Kidney glomerular epithelial cell (primary cell): ENCODE measurements at regions not wholly inside any gene's neighbourhood (a gene's known extent, or its start where the extent isn't known, plus 50 kb on each side); places are given as distances from the start of the nearest gene placed in this dataset.
"Not testable (repeated sequence)": the region's sequence is repeated elsewhere in the genome, so short reads cannot be mapped to it uniquely, and the experiment has no call there.

Source experiments
- DNase-seq: peaks from one replicate; lab custom pipeline; 2025; lab: John Stamatoyannopoulos, UW

DNA sequence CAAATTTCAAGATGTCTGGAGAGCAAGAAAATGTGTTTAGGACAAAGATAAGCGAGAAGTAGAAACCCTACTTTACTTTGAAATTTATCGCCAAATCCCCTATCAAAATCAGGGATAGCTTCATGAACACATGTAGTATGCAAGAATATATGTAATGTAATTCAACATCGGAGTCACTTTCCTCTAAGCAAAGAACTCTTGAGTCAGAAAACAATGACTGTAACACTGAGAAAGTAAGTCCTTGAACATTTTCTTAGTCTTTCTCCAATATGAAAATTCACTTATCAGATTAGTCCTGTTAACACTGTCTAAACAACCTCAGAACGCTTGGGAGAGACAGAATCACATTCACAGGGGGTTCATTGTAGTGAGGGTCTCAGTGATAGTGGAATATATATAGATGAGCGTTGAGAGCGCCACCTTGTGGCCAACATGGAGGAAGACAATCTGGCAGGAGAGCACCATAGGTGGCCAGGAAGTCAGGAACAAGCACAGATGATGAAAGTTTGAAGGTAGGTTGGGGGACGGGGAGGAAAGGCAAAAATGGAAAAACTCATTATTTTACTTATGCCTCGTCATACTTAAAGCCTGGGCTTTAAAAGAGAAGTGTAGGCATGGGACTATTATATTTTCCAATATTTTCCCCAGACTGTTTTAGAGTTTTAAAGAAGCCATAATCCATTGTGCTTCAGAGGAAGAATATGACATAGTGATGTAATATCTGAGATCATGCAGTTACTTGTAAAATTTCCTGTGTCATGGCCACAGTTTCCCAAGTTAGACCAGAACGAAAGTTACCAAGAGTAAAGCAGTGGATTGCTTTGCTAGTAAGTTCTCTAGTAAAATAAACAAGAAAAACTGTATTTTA lies 115.5 kb upstream of the GNAI1 start:
- peak; percentile 35 for DNase-seq

DNA sequence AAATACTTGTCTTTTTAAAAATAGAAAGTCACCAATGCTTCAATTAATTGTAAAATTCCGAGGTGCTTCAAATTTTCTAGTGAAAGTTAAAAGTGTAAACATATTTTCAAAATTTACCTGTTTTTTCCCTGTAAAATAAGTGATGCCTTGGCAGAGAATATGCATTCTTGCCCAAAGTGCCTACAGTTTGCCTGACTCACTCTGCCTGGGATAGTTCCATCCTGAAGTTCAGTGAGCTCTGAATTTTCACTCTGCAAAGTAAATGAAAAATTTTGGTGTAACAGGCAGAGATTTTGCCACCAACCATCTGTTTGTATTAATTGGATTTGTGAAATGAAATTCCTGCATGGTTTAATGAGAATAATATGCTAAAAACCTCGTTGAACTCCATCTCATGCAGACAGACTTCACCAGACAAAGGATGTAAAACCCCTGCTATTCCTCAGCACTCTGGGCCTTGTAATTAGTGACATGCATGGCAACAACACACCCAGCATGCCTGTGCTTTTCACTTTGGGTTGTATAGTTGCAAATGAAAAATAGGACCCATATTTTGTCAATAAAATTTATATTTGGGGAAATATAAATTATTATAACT lies 117.4 kb upstream of the GNAI1 start:
- DNase-seq = no peak

DNA sequence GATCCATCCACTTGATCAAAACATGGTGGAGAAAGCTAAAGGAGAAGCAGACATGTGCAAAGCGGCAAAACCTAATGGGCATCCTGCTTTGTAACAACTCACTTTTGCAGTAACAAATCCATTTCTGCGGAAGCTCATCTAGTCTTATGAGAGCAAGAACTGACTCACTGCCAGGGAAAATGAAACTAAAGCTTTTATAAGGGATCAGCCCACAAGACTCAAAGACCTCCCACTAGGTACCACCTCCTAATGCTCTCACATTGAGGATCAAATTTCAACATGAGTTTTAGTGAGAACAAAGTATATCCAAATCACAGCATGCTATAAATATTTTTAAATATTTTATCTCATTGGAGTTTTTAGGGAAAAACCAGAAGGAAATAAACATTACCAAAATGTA lies 120.1 kb upstream of the GNAI1 start:
- peak; percentile 11 for DNase-seq

DNA sequence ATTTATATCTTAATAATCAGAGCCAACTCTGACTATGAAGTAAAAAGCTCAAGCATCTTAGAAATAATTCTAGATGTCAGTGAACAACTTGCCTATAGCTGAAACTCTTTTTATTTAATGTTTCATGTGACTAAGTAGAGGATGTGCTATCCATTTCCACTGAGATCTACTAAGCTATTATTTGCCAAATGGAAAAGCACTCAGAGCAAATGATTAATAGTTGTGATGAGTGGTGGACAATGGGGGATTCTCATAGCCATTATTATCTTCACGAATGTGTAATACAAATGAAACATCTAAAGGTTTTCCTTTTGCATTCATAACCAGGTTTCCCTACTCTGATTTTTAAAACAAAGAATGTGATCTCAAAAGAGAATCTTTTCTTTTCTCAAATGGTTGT lies 126.6 kb upstream of the GNAI1 start:
- DNase-seq = no peak

DNA sequence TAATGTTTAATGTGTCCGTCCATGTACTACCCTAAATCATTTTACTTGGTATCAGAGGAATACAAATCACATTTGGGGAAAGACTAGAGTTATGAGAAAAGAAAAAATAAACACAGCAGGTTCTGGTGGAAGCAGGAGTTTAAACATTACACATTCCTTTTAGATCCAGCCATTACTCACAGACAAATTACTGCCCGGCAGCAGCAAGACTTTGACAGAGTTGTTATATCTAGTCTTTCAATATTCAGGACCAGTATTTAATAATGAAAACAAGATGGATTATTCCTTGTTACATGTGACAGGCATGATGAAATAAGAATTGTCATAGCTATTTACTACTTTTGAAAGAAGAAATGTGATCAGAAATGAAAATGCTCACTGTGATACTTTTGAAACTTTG lies 131.8 kb upstream of the GNAI1 start:
- DNase-seq = no peak

DNA sequence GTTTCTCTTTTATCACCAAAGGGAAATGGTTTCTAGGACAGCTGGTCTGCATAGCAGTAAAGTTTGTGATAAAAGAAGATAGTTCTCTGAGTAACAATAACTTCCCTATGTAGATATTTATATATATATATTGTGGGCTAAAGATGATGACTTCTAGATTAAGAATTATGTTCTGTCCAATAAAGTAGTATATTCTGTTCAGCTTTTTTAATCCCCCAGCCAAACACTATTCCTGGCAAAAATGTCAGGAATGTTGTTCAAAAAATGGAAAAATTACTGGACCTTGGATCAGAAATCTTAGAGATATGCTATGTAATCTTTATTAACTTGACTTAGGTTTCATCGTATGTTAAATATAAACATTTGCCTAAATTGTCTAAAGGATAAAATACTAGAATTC lies 136.3 kb upstream of the GNAI1 start:
- no peak for DNase-seq

DNA sequence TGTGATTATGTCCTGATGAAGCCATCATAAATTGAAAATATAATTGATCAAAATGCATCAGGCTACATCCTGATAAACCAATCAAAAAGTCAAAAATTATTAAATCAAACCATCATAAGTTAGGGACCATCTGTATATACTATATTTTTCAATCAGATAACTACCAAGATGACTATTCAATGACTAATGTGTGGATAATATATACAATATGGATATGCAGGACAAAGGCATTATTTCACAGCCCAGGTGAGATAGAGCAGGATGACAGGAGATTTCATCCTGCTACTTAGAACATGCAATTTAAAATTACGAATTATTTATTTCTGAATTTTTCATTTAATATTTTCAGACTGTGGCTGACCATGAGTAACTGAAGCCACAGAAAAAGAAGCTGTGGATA lies 137.3 kb upstream of the GNAI1 start:
- no peak for DNase-seq

DNA sequence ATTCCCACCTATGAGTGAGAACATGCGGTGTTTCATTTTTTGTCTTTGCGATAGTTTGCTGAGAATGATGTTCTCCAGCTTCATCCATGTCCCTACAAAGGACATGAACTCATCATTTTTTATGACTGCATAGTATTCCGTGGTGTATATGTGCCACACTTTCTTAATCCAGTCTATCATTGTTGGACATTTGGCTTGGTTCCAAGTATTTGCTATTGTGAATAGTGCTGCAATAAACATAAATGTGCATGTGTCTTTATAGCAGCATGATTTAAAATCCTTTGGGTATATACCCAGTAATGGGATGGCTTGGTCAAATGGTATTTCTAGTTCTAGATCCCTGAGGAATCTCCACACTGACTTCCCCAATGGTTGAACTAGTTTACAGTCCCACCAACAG lies 138.9 kb upstream of the GNAI1 start:
- not testable (repeated sequence) for DNase-seq

DNA sequence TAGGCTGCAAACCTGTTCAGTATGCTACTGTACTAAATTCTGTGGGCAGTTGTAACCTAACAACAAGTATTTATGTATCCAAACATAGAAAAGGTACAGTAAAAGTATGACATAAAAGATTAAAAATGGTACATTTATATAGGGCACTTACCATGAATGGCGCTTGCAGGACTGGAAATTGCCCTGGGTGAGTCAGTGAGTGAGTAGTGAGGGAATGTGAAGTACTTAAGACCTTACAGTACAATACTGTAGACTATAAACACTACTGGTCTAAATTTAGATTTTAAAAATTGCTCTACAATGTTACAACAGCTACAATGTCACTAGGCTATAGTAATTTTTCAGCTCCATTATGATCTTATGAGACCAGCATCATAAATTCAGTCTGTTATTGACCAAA lies 146.0 kb upstream of the GNAI1 start:
- DNase-seq = no peak

DNA sequence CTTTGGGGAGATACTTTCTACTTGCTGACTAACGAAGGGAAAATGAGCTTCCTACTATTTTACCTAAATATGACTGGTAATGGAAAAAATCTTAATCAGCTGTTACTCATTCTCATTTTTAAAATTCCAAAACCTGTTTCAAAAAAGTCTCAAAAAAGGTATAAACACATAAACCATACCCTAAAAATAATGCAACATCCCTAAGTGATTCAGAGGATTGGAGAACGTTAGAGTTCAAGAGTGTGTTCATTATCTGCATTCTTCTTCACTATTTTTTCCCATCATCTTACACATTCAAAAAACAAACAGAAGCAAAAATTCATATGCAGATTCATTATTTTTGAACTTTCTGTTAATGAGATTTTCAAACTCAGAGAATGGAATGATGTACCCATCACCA lies 150.4 kb upstream of the GNAI1 start:
- DNase-seq = no peak

DNA sequence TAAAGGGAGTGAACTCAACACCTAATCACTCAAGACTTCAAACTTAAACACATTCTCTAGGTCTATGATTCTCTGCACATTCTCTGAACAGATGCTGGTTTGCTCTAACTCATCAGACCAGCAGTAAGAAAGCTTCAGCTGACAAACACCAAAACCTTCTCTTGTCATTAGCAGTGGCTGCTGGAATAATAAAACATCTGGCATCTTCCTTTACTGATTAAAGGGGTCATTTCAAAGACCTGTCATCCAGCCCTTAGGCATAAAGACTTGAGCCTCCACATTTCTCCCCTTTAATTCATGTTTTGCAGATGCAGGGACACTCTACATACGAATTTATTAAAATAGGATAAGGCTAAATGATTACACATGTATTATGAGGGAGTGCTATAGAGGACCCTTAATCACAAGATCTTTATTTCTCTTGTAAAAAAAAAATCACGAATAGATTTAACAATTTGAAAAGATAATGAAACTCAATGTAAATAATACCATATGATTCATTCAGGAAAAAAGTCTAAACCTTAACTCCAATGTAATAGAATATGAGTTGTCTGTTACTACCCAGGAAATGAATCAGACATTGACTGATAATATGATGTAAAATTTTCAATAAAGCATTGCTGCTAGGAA lies 152.4 kb upstream of the GNAI1 start:
- no peak for DNase-seq

DNA sequence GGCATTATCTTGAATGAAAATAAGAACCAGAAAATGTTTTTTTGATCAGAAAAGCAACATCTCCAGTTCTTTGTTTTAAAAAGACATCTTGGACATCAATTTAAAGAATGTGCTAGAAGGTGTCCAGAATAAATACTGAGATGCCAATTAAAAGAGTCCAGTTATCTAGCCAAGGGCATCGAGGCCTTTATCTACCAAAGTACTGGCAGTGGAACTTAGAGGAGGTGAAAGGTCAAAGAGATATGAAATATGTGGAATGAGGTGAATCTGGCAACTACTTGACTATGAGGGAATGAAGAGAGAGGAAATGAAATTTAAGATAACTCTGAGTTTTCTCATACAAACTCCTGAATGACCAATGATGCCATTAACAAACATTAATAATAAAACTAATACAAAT lies 154.3 kb upstream of the GNAI1 start:
- no peak for DNase-seq

DNA sequence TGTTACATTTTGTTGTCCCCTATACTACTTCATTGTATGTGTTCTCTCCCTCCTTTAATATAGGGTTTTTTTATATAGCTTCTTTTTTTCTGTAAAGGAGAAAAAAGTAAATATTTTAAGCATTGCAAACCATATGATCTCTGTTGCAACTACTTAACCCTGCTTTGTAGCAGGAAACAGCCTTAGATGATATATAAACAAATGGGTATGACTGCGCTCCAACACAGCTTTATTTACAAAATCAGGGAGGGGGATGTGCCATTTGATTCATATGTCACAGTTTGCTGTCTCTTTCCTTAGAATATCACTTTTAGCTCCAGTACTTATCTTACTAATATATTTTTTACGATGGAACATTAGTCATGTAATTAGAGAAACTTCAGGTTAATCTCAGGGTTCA lies 155.2 kb upstream of the GNAI1 start:
- no peak for DNase-seq

DNA sequence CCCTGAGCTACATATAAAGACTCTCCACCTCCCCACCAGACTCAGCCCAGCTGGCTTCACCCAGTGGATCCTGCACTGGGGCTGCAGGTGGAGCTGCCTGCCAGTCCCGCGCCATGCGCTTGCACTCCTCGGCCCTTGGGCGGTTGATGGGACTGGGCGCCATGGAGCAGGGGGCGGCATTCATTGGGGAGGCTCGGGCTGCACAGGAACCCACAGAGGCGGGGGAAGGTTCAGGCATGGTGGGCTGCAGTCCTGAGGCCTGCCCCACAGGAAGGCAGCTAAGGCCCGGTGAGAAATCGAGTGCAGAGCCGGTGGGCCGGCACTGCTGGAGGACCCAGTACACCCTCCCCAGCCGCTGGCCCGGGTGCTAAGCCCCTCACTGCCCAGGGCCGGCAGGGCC lies 157.2 kb upstream of the GNAI1 start:
- DNase-seq = no peak

DNA sequence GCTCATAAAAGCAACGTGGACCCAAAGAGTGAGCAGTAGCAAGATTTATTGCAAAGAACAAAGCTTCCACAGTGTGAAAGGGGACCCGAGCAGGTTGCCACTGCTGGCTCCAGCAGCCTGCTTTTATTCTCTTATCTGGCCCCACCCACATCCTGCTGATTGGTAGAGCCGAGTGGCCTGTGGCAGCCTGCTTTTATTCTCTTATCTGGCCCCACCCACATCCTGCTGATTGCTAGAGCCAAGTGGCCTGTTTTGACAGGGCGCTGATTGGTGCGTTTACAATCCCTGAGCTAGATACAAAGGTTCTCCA lies 158.0 kb upstream of the GNAI1 start:
- DNase-seq = not testable (repeated sequence)

DNA sequence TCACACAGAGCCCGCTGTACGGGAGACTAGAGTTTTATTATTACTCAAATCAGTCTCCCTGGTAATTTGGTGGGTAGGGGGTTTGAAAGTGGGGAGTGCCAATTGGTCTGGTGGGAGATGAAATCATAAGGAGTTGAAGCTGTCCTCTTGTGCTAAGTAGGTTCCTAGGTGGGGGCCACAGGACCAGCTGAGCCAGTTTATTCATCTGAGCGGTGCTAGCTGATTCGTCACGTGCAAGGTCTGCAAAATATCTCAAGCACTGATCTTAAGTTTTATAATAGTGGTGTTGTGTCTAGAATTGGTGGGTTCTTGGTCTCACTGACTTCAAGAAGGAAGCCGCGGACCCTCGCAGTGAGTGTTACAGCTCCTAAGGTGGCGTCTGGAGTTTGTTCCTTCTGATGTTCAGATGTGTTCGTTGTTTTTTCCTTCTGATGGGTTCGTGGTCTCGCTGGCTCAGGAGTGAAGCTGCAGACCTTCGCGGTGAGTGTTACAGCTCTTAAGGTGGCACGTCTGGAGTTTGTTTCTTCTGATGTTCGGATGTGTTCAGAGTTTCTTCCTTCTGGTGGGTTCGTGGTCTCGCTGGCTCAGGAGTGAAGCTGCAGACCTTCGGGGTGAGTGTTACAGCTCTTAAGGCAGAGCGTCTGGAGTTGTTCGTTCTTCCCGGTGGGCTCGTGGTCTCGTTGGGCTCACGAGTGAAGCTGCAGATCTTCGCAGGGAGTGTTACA lies 158.5 kb upstream of the GNAI1 start:
- DNase-seq = not testable (repeated sequence)

DNA sequence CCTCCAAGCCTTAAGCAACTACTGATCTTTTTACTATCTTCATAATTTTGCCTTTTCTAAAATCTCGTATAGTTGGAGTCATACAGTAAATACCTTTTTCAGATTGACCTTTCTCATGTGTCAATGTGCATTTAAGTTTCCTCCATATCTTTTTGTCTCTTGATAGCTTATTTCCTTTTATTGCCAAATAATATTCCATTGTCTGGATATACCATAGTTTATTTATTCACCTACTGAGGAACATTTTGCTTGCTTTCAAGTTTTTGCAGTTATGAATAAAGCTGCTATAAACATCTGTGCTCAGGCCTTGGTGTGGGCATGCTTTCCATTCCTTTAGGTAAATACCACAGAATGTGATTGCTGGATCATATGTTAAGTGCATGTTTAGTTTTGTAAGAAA lies 161.2 kb upstream of the GNAI1 start:
- no peak for DNase-seq

DNA sequence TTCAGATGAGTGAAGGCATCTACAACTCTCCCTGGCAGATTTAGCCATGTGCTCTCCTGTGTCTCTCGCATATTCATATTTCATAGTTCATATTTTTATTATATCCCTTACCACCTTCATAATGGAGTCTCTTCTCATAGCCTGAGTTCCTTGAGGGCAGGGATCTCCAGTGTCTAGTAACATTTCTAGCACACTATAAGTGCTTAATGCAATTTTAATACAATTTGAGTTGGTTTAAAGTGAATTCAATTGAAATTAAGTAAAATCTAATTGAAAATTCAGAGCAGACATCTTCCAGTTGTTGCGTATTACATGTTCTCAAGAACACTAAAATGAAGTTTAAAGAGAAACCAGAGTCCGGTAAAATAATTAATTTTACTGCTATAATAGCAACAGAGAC lies 163.6 kb upstream of the GNAI1 start:
- DNase-seq = no peak

DNA sequence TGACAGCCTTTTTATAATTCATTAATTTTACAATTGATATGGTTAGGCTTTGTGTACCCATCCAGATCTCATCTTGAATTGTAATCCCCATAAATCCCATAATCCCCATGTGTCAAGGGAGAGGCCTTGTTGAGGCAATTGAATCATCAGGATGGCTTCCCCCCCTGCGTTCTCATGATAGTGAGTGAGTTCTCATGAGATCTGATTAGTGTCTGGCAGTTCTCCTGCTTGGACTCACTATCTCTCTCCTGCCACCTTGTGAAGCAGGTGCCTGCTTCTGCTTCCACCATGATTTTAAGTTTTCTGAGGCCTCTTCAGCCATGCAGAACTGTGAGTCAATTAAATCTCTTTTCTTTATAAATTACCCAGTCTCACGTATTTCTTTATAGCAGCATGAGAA lies 165.7 kb upstream of the GNAI1 start:
- no peak for DNase-seq

DNA sequence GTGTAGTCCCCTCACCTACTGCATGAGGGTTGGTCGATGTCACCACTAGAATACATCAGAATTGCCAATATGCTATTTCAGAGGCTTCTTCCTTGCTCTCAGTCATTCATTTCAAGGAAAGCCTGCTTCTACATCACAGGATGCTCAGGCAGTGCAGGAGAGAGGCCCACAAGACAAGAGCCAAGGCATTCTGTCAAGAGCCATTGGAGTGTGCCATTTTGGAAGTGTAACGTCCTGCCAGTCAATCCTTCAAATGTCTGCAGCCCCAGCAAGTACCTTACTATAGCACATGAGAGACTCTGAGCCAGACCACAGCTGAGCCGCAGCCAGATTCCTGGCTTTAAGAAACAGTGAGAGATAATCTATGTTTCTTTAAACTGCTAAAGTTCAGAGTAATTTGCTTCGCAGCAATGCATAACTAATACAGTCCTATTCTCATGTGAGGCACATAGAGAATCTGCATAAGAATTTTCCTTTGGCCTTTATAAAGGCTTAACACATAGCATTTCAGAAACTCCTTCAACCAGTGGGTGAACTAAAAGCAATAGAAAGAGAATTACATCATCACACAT lies 166.5 kb upstream of the GNAI1 start:
- DNase-seq = no peak

DNA sequence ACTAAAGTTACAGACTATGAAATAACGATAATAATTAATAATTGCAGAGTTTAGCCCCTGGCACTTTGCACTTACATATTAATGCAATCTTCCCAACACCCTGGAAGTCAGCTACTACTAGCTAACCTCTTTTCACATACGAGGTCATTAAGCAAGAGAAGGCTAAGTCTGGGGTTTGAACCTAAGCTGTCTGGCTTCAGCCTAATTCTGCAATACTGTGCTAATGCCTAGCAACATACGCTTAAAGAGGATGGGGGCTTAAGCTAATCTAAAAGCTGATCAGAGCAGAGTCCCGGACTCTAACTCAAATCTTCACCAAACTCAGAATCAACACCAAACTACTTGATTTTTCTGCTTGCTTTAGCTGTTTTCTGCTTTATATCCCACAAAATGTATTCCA lies 168.7 kb upstream of the GNAI1 start:
- DNase-seq = no peak

DNA sequence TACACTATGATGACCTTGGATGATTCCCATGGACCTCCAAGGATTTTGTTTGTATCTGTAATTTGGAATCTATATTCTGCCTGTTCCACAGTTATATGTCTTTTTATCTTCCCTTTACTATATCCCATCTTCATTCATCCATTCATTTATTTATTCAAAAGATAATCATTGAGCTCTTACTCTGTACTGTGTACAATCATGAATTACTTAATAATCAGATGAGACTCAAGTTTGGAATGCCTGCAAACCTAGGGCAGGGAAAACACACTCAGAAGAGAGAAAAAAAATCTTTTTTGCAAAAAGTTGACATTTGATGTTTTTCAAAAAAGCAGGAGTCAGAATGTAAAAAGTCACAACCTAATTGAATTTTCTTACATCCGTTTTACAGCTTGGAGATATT lies 170.2 kb upstream of the GNAI1 start:
- DNase-seq = no peak

DNA sequence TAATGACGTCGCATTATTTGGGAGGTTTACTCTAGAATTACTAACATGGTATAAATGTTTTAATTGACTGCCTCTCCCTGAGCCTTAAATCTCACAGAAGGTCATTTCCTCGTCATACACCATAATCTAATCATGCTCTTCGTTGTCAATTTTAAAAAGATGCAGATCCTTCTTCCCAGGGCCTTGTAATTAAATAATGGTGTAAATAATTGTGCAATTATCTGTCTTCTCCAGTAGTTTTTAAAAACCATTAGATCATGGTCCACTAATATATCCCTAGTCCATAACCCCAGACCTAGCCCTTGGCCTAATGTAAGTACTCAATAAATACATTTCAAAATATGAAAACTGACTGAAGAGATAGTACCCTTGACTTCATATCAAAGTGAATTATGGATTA lies 181.5 kb upstream of the GNAI1 start:
- no peak for DNase-seq
